Hepatocyte (in vitro differentiated cells): ENCODE measurements at regions not wholly inside any gene's neighbourhood (a gene's known extent, or its start where the extent isn't known, plus 50 kb on each side); places are given as distances from the start of the nearest gene placed in this dataset.

ENCODE experiments used
- DNase-seq: peaks from one replicate; pipeline ENCODE4 v3.0.0-alpha.2; 2016; ENCODE audit warnings: low spot score
- H2AFZ ChIP-seq: fragments of 200-600 bp; sonication (generic); 2 replicates; pipeline ENCODE4 v1.6.0; 2016; ENCODE audit warnings: antibody characterized with exemption, mild to moderate bottlenecking
- H3K27ac ChIP-seq: fragments of 200-600 bp; sonication (generic); 2 replicates; pipeline ENCODE4 v1.5.1; 2016; ENCODE audit warnings: mild to moderate bottlenecking
- H3K27me3 ChIP-seq: fragments of 200-600 bp; sonication (generic); 2 replicates; pipeline ENCODE4 v1.6.1; 2016
- H3K36me3 ChIP-seq: fragments of 200-600 bp; sonication (generic); replicated peaks from 2 replicates; pipeline ENCODE4 v1.5.1; 2016; ENCODE audit warnings: low read depth; ENCODE audit not compliant: insufficient read depth
- H3K4me1 ChIP-seq: fragments of 200-600 bp; sonication (generic); 2 replicates; pipeline ENCODE4 v1.5.1; 2016; ENCODE audit warnings: mild to moderate bottlenecking, moderate library complexity; ENCODE audit not compliant: insufficient read depth
- H3K4me2 ChIP-seq: fragments of 200-600 bp; sonication (generic); 2 replicates; pipeline ENCODE4 v1.6.0; 2016
- H3K4me3 ChIP-seq: fragments of 200-600 bp; sonication (generic); 2 replicates; pipeline ENCODE4 v1.5.1; 2016; ENCODE audit warnings: mild to moderate bottlenecking
- H3K79me2 ChIP-seq: fragments of 200-600 bp; sonication (generic); 2 replicates; pipeline ENCODE4 v1.6.0; 2017; ENCODE audit warnings: mild to moderate bottlenecking
- H3K9me2 ChIP-seq: fragments of 200-600 bp; sonication (generic); replicated peaks from 2 replicates; pipeline ENCODE4 v1.6.0; 2017; ENCODE audit warnings: mild to moderate bottlenecking; ENCODE audit not compliant: insufficient read depth
- H3K9me3 ChIP-seq: fragments of 200-600 bp; sonication (generic); 2 replicates; pipeline ENCODE4 v1.5.1; 2016; ENCODE audit warnings: low read depth, mild to moderate bottlenecking
- H4K20me1 ChIP-seq: fragments of 200-600 bp; sonication (generic); 2 replicates; pipeline ENCODE4 v1.6.0; 2016; ENCODE audit warnings: mild to moderate bottlenecking; ENCODE audit not compliant: insufficient read depth, poor library complexity, severe bottlenecking
- CTCF ChIP-seq: fragments of 200-600 bp; sonication (generic); IDR thresholded peaks from 2 replicates; pipeline ENCODE4 v1.5.1; 2016; ENCODE audit warnings: antibody characterized with exemption, mild to moderate bottlenecking; ENCODE audit not compliant: poor library complexity
- EZH2 ChIP-seq: fragments of 200-600 bp; sonication (generic); IDR thresholded peaks from 2 replicates; pipeline ENCODE4 v1.6.1; 2016; ENCODE audit warnings: antibody characterized with exemption, mild to moderate bottlenecking, borderline replicate concordance
- EZH2phosphoT487 ChIP-seq: fragments of 200-600 bp; sonication (generic); IDR thresholded peaks from one replicate; pipeline ENCODE4 v1.6.1; 2018; ENCODE audit warnings: antibody characterized with exemption, mild to moderate bottlenecking, low read depth, moderate library complexity; ENCODE audit not compliant: unreplicated experiment, severe bottlenecking
- WGBS: methylation state at CpG from one replicate; pipeline ENCODE4 v1.1.6; 2016; ENCODE audit warnings: low lambda C conversion rate; ENCODE audit errors: missing lambda C conversion rate; 5-methylcytosine and 5-hydroxymethylcytosine counted together

GRCh38 chr15:88322461-88322860 is 65.9 kb upstream of the NTRK3 start:
- H2AFZ ChIP-seq = no peak overlapping the region

GRCh38 chr15:88321271-88321670 is 64.7 kb upstream of the NTRK3 start:
- Histone ChIP-seq H2AFZ (no peak overlapping the region), H3K27me3 (no peaks in the 10 kb centered on the region), H3K4me1 (no peaks in the 10 kb centered on the region), H3K27ac (no peak overlapping the region), H3K9me2 (no peaks in the 10 kb centered on the region), H3K4me2 (no peak overlapping the region), H3K4me3 (no peak overlapping the region), H3K9me3 (no peaks in the 10 kb centered on the region), H3K79me2 (no peaks in the 10 kb centered on the region), H4K20me1 (no peaks in the 10 kb centered on the region), H3K36me3 (no peaks in the 10 kb centered on the region)
- DNase-seq = no peak
- TF ChIP-seq EZH2phosphoT487 = no peak
- no peak for TF ChIP-seq EZH2
- TF ChIP-seq CTCF = no peak
- 5% methylated on average over 3 of the region's 3 CpGs for WGBS

More at GRCh38 chr15:88322461-88322860, 65.9 kb upstream of the NTRK3 start:
- 78% methylated on average over 3 of the region's 3 CpGs for WGBS
- Histone ChIP-seq H3K4me3 (no peak overlapping the region), H4K20me1 (no peaks in the 10 kb centered on the region), H3K4me1 (no peaks in the 10 kb centered on the region), H3K9me3 (no peaks in the 10 kb centered on the region), H3K27ac (no peak overlapping the region), H3K9me2 (no peaks in the 10 kb centered on the region), H3K27me3 (no peaks in the 10 kb centered on the region), H3K79me2 (no peaks in the 10 kb centered on the region), H3K36me3 (no peaks in the 10 kb centered on the region), H3K4me2 (no peak overlapping the region)
- DNase-seq = no peak
- TF ChIP-seq EZH2phosphoT487 (no peak), EZH2 (no peak), CTCF (no peak)

GRCh38 chr15:88316586-88316985 is 60.0 kb upstream of the NTRK3 start:
- no peak overlapping the region for H2AFZ ChIP-seq
- H3K9me3 ChIP-seq = no peaks in the 10 kb centered on the region
- no peak overlapping the region for H3K4me3 ChIP-seq
- DNase-seq = no peak
- no peak overlapping the region for H3K4me2 ChIP-seq
- no peaks in the 10 kb centered on the region for H3K36me3 ChIP-seq
- no peaks in the 10 kb centered on the region for H3K4me1 ChIP-seq
- no peak overlapping the region for H3K27ac ChIP-seq
- no peaks in the 10 kb centered on the region for H4K20me1 ChIP-seq
- H3K79me2 ChIP-seq = no peaks in the 10 kb centered on the region
- no peaks in the 10 kb centered on the region for H3K27me3 ChIP-seq
- WGBS = 79% methylated on average over 3 of the region's 3 CpGs
- no peak for TF ChIP-seq CTCF
- TF ChIP-seq EZH2phosphoT487 = no peak
- TF ChIP-seq EZH2 = no peak
- H3K9me2 ChIP-seq = no peaks in the 10 kb centered on the region
